ENCODE measurements at regions not wholly inside any gene's neighbourhood (a gene's known extent, or its start where the extent isn't known, plus 50 kb on each side); places are given as distances from the start of the nearest gene placed in this dataset.

DNA sequence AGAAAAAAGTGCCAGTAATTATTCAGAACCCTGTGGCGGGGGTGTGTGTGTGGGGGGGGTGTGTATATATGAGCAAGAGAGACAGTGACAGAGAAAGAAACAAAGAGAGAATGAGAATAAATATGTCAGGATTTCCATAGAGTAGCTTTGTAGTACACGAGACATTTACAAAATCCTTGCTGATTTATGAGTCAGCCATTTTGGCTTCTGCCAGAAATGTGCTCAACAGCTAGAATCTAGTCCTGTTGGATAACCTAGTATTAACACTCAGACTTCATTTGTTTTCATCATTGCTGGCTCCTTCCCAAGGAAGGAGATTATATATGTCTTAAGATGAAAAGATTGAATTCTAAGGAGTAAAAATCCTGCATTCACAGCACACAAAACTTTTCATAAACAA, 140.5 kb upstream of the HNRNPA3 start:
- Histone ChIP-seq H3K4me1 (ENCODE audit: control insufficient read depth in 4 of 4, insufficient read depth in 4 of 4, low read length in 3 of 4) (no peaks in the 10 kb centered on the region), H3K4me3 (ENCODE audit: low read depth in 1 of 3, low read length in 3 of 3) (no peak overlapping the region), H3K9ac (ENCODE audit: low read depth in 1 of 2, low read length in 2 of 2) (no peak overlapping the region), H3K36me3 (ENCODE audit: control insufficient read depth in 4 of 4, insufficient read depth in 3 of 4, low read depth in 1 of 4, low read length in 3 of 4) (no peaks in the 10 kb centered on the region), H3K9me3 (ENCODE audit: control insufficient read depth in 4 of 4, low read length in 3 of 4) (peaks cover 0 to 1% (median 0%) of the 10 kb centered on the region in 4 donors), H3K27me3 (ENCODE audit: control insufficient read depth in 4 of 4, insufficient read depth in 4 of 4, low read length in 3 of 4) (peaks cover 0 to 9% (median 0%) of the 10 kb centered on the region in 4 donors), H3K27ac (ENCODE audit: low read depth in 1 of 2, low read length in 2 of 2) (no peak overlapping the region)
- TF ChIP-seq FOXA1 (IDR thresholded peaks at IDR 0.05), result no peak
- no peak for TF ChIP-seq GABPA (IDR thresholded peaks at IDR 0.05 in 1 of 2, conservative IDR thresholded peaks at IDR 0.05 in 1 of 2)
- TF ChIP-seq, protein P1, sequence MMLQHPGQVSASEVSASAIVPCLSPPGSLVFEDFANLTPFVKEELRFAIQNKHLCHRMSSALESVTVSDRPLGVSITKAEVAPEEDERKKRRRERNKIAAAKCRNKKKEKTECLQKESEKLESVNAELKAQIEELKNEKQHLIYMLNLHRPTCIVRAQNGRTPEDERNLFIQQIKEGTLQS (IDR thresholded peaks at IDR 0.05), result no peak
- TF ChIP-seq HNF4G (IDR thresholded peaks at IDR 0.05), result no peak
- TF ChIP-seq, protein P2, sequence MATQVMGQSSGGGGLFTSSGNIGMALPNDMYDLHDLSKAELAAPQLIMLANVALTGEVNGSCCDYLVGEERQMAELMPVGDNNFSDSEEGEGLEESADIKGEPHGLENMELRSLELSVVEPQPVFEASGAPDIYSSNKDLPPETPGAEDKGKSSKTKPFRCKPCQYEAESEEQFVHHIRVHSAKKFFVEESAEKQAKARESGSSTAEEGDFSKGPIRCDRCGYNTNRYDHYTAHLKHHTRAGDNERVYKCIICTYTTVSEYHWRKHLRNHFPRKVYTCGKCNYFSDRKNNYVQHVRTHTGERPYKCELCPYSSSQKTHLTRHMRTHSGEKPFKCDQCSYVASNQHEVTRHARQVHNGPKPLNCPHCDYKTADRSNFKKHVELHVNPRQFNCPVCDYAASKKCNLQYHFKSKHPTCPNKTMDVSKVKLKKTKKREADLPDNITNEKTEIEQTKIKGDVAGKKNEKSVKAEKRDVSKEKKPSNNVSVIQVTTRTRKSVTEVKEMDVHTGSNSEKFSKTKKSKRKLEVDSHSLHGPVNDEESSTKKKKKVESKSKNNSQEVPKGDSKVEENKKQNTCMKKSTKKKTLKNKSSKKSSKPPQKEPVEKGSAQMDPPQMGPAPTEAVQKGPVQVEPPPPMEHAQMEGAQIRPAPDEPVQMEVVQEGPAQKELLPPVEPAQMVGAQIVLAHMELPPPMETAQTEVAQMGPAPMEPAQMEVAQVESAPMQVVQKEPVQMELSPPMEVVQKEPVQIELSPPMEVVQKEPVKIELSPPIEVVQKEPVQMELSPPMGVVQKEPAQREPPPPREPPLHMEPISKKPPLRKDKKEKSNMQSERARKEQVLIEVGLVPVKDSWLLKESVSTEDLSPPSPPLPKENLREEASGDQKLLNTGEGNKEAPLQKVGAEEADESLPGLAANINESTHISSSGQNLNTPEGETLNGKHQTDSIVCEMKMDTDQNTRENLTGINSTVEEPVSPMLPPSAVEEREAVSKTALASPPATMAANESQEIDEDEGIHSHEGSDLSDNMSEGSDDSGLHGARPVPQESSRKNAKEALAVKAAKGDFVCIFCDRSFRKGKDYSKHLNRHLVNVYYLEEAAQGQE (IDR thresholded peaks at IDR 0.05), result no peak
- no peak for TF ChIP-seq TAF1 (conservative IDR thresholded peaks at IDR 0.05)
- TF ChIP-seq JUND (IDR thresholded peaks at IDR 0.05), result no peak
- no peak for TF ChIP-seq NR2F2 (IDR thresholded peaks at IDR 0.05)
- TF ChIP-seq, protein P3, sequence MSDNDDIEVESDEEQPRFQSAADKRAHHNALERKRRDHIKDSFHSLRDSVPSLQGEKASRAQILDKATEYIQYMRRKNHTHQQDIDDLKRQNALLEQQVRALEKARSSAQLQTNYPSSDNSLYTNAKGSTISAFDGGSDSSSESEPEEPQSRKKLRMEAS (IDR thresholded peaks at IDR 0.05), result no peak
- no peak for TF ChIP-seq HNF4A (conservative IDR thresholded peaks at IDR 0.05)
- no peak for TF ChIP-seq RAD21 (IDR thresholded peaks at IDR 0.05)
- TF ChIP-seq FOXA2 (IDR thresholded peaks at IDR 0.05), result no peak
- no peak for TF ChIP-seq SP1 (IDR thresholded peaks at IDR 0.05)
- no peak for DNase-seq (ENCODE audit: low spot score)
- 67% methylated on average over 2 of the region's 2 CpGs for WGBS

GRCh38 chr2:177073611-177074010, 139.0 kb upstream of the HNRNPA3 start:
- peaks cover 0 to 9% (median 0%) of the 10 kb centered on the region in 4 donors for H3K27me3 ChIP-seq (ENCODE audit: control insufficient read depth in 4 of 4, insufficient read depth in 4 of 4, low read length in 3 of 4)
- H3K9me3 ChIP-seq (ENCODE audit: control insufficient read depth in 4 of 4, low read length in 3 of 4), result peaks cover 0 to 1% (median 0%) of the 10 kb centered on the region in 4 donors
- no peak overlapping the region for H3K27ac ChIP-seq (ENCODE audit: low read depth in 1 of 2, low read length in 2 of 2)
- no peak for DNase-seq (ENCODE audit: low spot score)
- no peaks in the 10 kb centered on the region for H3K36me3 ChIP-seq (ENCODE audit: control insufficient read depth in 4 of 4, insufficient read depth in 3 of 4, low read depth in 1 of 4, low read length in 3 of 4)
- no peak overlapping the region for H3K4me3 ChIP-seq (ENCODE audit: low read depth in 1 of 3, low read length in 3 of 3)
- no peak overlapping the region for H3K9ac ChIP-seq (ENCODE audit: low read depth in 1 of 2, low read length in 2 of 2)
- H3K4me1 ChIP-seq (ENCODE audit: control insufficient read depth in 4 of 4, insufficient read depth in 4 of 4, low read length in 3 of 4), result no peaks in the 10 kb centered on the region
- no peak for TF ChIP-seq YY1 (IDR thresholded peaks at IDR 0.05)
- no peak for TF ChIP-seq NR2F2 (IDR thresholded peaks at IDR 0.05)
- TF ChIP-seq TAF1 (conservative IDR thresholded peaks at IDR 0.05), result no peak
- TF ChIP-seq SP1 (IDR thresholded peaks at IDR 0.05), result no peak
- TF ChIP-seq JUND (IDR thresholded peaks at IDR 0.05), result no peak
- no peak for TF ChIP-seq HNF4A (conservative IDR thresholded peaks at IDR 0.05)
- TF ChIP-seq, protein P3 (IDR thresholded peaks at IDR 0.05), result no peak
- TF ChIP-seq, protein P4, sequence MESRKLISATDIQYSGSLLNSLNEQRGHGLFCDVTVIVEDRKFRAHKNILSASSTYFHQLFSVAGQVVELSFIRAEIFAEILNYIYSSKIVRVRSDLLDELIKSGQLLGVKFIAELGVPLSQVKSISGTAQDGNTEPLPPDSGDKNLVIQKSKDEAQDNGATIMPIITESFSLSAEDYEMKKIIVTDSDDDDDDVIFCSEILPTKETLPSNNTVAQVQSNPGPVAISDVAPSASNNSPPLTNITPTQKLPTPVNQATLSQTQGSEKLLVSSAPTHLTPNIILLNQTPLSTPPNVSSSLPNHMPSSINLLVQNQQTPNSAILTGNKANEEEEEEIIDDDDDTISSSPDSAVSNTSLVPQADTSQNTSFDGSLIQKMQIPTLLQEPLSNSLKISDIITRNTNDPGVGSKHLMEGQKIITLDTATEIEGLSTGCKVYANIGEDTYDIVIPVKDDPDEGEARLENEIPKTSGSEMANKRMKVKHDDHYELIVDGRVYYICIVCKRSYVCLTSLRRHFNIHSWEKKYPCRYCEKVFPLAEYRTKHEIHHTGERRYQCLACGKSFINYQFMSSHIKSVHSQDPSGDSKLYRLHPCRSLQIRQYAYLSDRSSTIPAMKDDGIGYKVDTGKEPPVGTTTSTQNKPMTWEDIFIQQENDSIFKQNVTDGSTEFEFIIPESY (IDR thresholded peaks at IDR 0.05), result no peak
- no peak for TF ChIP-seq GABPA (IDR thresholded peaks at IDR 0.05 in 1 of 2, conservative IDR thresholded peaks at IDR 0.05 in 1 of 2)
- no peak for TF ChIP-seq RXRA (IDR thresholded peaks at IDR 0.05)
- TF ChIP-seq, protein P1 (IDR thresholded peaks at IDR 0.05), result no peak
- TF ChIP-seq RAD21 (IDR thresholded peaks at IDR 0.05), result no peak
- no peak for TF ChIP-seq FOXA1 (IDR thresholded peaks at IDR 0.05)
- TF ChIP-seq HNF4G (IDR thresholded peaks at IDR 0.05), result no peak
- no peak for TF ChIP-seq CTCF (IDR thresholded peaks at IDR 0.05; ENCODE audit: low read depth, low read length, missing input control)
- TF ChIP-seq FOXA2 (IDR thresholded peaks at IDR 0.05), result no peak
- TF ChIP-seq, protein P2 (IDR thresholded peaks at IDR 0.05), result no peak
